Endothelial cell of umbilical vein (primary cell): ENCODE measurements at regions not wholly inside any gene's neighbourhood (a gene's known extent, or its start where the extent isn't known, plus 50 kb on each side); places are given as distances from the start of the nearest gene placed in this dataset.

Experiments
- BruUV-seq: library from RNA; stranded (reverse); fragments of 400-500 nt; replicated peaks from 2 replicates; lab custom pipeline; 2021; lab: Mats Ljungman, UMichigan
- CTCF ChIA-PET: fragments of 300-600, 350-600 bp; sonication (Branson Sonifier 250); formaldehyde crosslinking; loops from one replicate; lab custom pipeline; 2021; ENCODE audit warnings: antibody characterized with exemption, inconsistent platforms; lab: Charles Lee
- POLR2A ChIA-PET: fragments of 300-600, 350-600 bp; sonication (Branson Sonifier 250); formaldehyde crosslinking; loops from one replicate; lab custom pipeline; 2021; ENCODE audit warnings: antibody characterized with exemption, inconsistent platforms; lab: Charles Lee
- DNase-seq: peaks from one replicate; pipeline ENCODE4 v3.0.0-alpha.2; 2011; ENCODE audit warnings: low read depth, low spot score
- FAIRE-seq: peaks from 2 replicates; lab custom pipeline; 2011; peaks lifted over from hg19 to GRCh38; lab: Jason Lieb, UNC
- H2AFZ ChIP-seq: 2 replicates; pipeline ENCODE4 v1.6.0; 2012; ENCODE audit warnings: low read depth, low read length, control low read depth, inconsistent platforms
- H3K27ac ChIP-seq: 2 replicates; pipeline ENCODE4 v1.5.1; 2011; ENCODE audit warnings: low read depth, mild to moderate bottlenecking, control low read depth, low read length, moderate library complexity; ENCODE audit not compliant: insufficient read depth
- H3K27me3 ChIP-seq, 2 experiments: 2 replicates each; pipeline versions ENCODE4 v1.6.0 to v1.6.1; 2011; ENCODE audit warnings: low read length in 2 of 2, mixed read lengths in 1 of 2; ENCODE audit not compliant: control insufficient read depth in 2 of 2, insufficient read depth in 2 of 2
- H3K36me3 ChIP-seq, 2 experiments: 2 replicates in 1 of 2; 3 replicates in 1 of 2; pipeline ENCODE4 v1.5.1; 2011; ENCODE audit warnings: low read length in 2 of 2, mild to moderate bottlenecking in 1 of 2, moderate library complexity in 1 of 2; ENCODE audit not compliant: control insufficient read depth in 2 of 2, insufficient read depth in 2 of 2; ENCODE audit errors: extremely low read depth in 1 of 2
- H3K4me1 ChIP-seq: 3 replicates; pipeline ENCODE4 v1.5.1; 2011; ENCODE audit warnings: mild to moderate bottlenecking, low read length; ENCODE audit not compliant: control insufficient read depth, insufficient read depth; ENCODE audit errors: extremely low read depth
- H3K4me2 ChIP-seq: 2 replicates; pipeline ENCODE4 v1.6.1; 2011; ENCODE audit warnings: low read length, control low read depth, mixed read lengths; ENCODE audit not compliant: insufficient read depth
- H3K4me3 ChIP-seq, 3 experiments: fragments of 200-600 bp in 1 of 3; sonication (generic), shearing (Covaris generic) in 1 of 3; replicated peaks in 1 of 3; 2 replicates each; pipeline ENCODE4 v1.5.1; 2011 to 2016; ENCODE audit warnings: control low read depth in 3 of 3, low read length in 3 of 3, mild to moderate bottlenecking in 2 of 3, inconsistent platforms in 1 of 3, low read depth in 1 of 3, moderate library complexity in 1 of 3; ENCODE audit not compliant: insufficient read depth in 1 of 3
- H3K79me2 ChIP-seq: 2 replicates; pipeline ENCODE4 v1.6.0; 2012; ENCODE audit warnings: low read length, inconsistent platforms; ENCODE audit not compliant: control insufficient read depth, insufficient read depth
- H3K9ac ChIP-seq: replicated peaks from 2 replicates; pipeline ENCODE3; 2011; ENCODE audit warnings: low read length, control low read depth; ENCODE audit not compliant: insufficient read depth; ENCODE audit errors: extremely low read depth
- H3K9me1 ChIP-seq: replicated peaks from 3 replicates; pipeline ENCODE4 v1.6.0; 2011; ENCODE audit warnings: mild to moderate bottlenecking, low read length; ENCODE audit not compliant: control insufficient read depth, insufficient read depth; ENCODE audit errors: extremely low read depth
- H3K9me3 ChIP-seq: replicated peaks from 2 replicates; pipeline ENCODE4 v1.5.1; 2012; ENCODE audit warnings: low read length, inconsistent platforms; ENCODE audit not compliant: control insufficient read depth, insufficient read depth
- H4K20me1 ChIP-seq: replicated peaks from 2 replicates; pipeline ENCODE3; 2011; ENCODE audit warnings: mild to moderate bottlenecking, low read length; ENCODE audit not compliant: control insufficient read depth, insufficient read depth; ENCODE audit errors: extremely low read depth
- EZH2 ChIP-seq: IDR thresholded peaks from 2 replicates; pipeline ENCODE4 v1.6.1; 2012; ENCODE audit warnings: borderline replicate concordance, low read depth, mild to moderate bottlenecking, moderate library complexity, low read length, inconsistent platforms; ENCODE audit not compliant: severe bottlenecking
- FOS ChIP-seq: IDR thresholded peaks from 2 replicates; pipeline ENCODE4 v1.6.1; 2011; ENCODE audit warnings: mild to moderate bottlenecking, low read length, moderate library complexity, borderline replicate concordance; ENCODE audit not compliant: insufficient read depth
- GATA2 ChIP-seq: IDR thresholded peaks from 2 replicates; pipeline ENCODE4 v1.7.0; 2011; ENCODE audit warnings: low read depth, mild to moderate bottlenecking, moderate library complexity, mixed read lengths, low read length; ENCODE audit not compliant: insufficient read length, insufficient read depth
- JUN ChIP-seq: IDR thresholded peaks from 2 replicates; pipeline ENCODE4 v1.6.1; 2011; ENCODE audit warnings: borderline replicate concordance, low read depth; ENCODE audit not compliant: insufficient read length, insufficient read depth
- MYC ChIP-seq: IDR thresholded peaks from one replicate; pipeline ENCODE4 v1.6.1; 2011; ENCODE audit warnings: mild to moderate bottlenecking, low read depth, low read length
- POLR2A ChIP-seq: IDR thresholded peaks from 2 replicates; pipeline ENCODE4 v1.6.1; 2012; ENCODE audit warnings: low read depth, mild to moderate bottlenecking, control low read depth, low read length
- POLR2AphosphoS5 ChIP-seq: IDR thresholded peaks from 2 replicates; pipeline ENCODE4 v1.6.1; 2012; ENCODE audit warnings: low read depth, mild to moderate bottlenecking, control low read depth, low read length, moderate library complexity; ENCODE audit not compliant: insufficient read depth
- dilution Hi-C: fragments of 300-500 bp; cut with MboI; formaldehyde crosslinking; loops from one replicate; pipeline ENCODE4 v1.15.0; 2019; ENCODE audit warnings: low sequenced_read_pairs; ENCODE audit not compliant: extremely low pct_ligation_motif_present
- intact Hi-C: fragments of 100-400 bp; cut with micrococcal nuclease; formaldehyde crosslinking; loops from one replicate; pipeline ENCODE4 v1.10.0; 2022
- TF ChIP-seq, protein P1 (sequence below), 2 donors: IDR thresholded peaks; 1 replicate in 1 of 2; 2 replicates in 1 of 2; pipeline ENCODE4 v1.5.1; 2011; ENCODE audit warnings: low read length in 2 of 2, mild to moderate bottlenecking in 2 of 2, moderate library complexity in 2 of 2, control low read depth in 1 of 2, inconsistent platforms in 1 of 2, low read depth in 1 of 2; ENCODE audit not compliant: insufficient read depth in 1 of 2; ENCODE audit errors: extremely low read depth in 1 of 2
- TF ChIP-seq, protein P2 (sequence below): IDR thresholded peaks from 2 replicates; pipeline ENCODE4 v1.6.1; 2011; ENCODE audit not compliant: insufficient read depth, insufficient read length

DNA sequence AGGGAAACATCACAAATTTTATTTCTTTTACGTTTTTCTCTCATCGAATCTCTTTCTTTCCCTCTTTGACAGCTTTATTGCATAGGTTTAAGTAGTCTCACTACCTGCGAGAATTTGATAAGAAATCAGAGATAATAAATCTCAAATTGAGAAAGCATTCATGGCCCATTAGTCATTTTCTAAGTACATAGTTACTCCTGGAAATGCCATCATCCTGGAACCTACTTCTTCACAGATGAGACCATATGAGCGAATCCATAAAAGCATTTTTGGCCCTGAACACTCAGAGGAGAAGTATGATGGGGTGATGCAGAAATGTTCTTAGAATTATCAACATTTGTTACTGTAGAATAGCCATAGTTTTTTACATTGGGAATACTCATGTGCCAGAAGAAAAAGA, 138.0 kb upstream of the ARHGAP28 start:
- dilution Hi-C loops (no loop called here), intact Hi-C loops (no loop called here)
- Histone ChIP-seq H2AFZ (no peak overlapping the region), H3K27me3 (no peaks in the 10 kb centered on the region), H3K4me3 (no peak overlapping the region), H3K4me2 (no peak overlapping the region), H3K27ac (no peak overlapping the region), H3K9me1 (no peaks in the 10 kb centered on the region), H3K4me1 (no peaks in the 10 kb centered on the region), H3K9me3 (no peaks in the 10 kb centered on the region), H4K20me1 (no peaks in the 10 kb centered on the region), H3K9ac (no peak overlapping the region), H3K79me2 (no peaks in the 10 kb centered on the region), H3K36me3 (no peaks in the 10 kb centered on the region)
- no TSS peak for BruUV-seq
- CTCF ChIA-PET: interaction anchor here (1.8 kb wide), 1 partner anchor 294 kb away, joined by 6 read pairs; no protein-coding TSS in a partner anchor
- TF ChIP-seq EZH2 (no peak), JUN (no peak), POLR2AphosphoS5 (no peak), GATA2 (no peak), POLR2A (no peak), MYC (no peak), FOS (no peak)
- TF ChIP-seq, protein P1, sequence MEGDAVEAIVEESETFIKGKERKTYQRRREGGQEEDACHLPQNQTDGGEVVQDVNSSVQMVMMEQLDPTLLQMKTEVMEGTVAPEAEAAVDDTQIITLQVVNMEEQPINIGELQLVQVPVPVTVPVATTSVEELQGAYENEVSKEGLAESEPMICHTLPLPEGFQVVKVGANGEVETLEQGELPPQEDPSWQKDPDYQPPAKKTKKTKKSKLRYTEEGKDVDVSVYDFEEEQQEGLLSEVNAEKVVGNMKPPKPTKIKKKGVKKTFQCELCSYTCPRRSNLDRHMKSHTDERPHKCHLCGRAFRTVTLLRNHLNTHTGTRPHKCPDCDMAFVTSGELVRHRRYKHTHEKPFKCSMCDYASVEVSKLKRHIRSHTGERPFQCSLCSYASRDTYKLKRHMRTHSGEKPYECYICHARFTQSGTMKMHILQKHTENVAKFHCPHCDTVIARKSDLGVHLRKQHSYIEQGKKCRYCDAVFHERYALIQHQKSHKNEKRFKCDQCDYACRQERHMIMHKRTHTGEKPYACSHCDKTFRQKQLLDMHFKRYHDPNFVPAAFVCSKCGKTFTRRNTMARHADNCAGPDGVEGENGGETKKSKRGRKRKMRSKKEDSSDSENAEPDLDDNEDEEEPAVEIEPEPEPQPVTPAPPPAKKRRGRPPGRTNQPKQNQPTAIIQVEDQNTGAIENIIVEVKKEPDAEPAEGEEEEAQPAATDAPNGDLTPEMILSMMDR (IDR thresholded peaks at IDR 0.05; ENCODE audit: extremely low read depth in 1 of 2, insufficient read depth in 1 of 2, low read depth in 1 of 2, low read length in 2 of 2): no peak
- TF ChIP-seq, protein P2, sequence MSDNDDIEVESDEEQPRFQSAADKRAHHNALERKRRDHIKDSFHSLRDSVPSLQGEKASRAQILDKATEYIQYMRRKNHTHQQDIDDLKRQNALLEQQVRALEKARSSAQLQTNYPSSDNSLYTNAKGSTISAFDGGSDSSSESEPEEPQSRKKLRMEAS: no peak
- POLR2A ChIA-PET: no interaction called here
- FAIRE-seq (no peak), DNase-seq (no peak)
